ENCODE measurements at regions not wholly inside any gene's neighbourhood (a gene's known extent, or its start where the extent isn't known, plus 50 kb on each side); places are given as distances from the start of the nearest gene placed in this dataset.
"Not testable (repeated sequence)": the region's sequence is repeated elsewhere in the genome, so short reads cannot be mapped to it uniquely, and the experiment has no call there.

DNA sequence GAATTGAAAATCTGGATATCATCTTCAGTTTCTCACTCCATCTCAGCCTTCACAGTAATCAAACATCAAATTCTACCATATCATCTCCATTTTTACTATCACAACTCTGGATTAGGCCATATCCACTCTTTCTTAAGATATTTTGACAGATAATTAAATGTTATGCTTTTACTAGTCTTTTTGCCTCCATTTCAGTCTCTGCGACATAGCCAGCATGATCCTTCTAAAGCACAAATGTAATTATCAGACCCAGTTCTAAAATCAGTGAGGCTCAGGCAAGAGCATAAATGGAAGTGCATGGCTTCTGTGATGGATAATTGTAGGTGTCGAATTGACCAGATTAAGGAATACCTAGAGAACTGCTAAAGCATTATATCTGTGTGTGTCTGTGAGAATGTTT, 307.7 kb downstream of the PCDH20 start:
- no peak overlapping the region for H3K4me3 ChIP-seq (ENCODE audit: low read depth, low read length)
- no peak for DNase-seq (ENCODE audit: low read depth)
- TF ChIP-seq, protein P1, sequence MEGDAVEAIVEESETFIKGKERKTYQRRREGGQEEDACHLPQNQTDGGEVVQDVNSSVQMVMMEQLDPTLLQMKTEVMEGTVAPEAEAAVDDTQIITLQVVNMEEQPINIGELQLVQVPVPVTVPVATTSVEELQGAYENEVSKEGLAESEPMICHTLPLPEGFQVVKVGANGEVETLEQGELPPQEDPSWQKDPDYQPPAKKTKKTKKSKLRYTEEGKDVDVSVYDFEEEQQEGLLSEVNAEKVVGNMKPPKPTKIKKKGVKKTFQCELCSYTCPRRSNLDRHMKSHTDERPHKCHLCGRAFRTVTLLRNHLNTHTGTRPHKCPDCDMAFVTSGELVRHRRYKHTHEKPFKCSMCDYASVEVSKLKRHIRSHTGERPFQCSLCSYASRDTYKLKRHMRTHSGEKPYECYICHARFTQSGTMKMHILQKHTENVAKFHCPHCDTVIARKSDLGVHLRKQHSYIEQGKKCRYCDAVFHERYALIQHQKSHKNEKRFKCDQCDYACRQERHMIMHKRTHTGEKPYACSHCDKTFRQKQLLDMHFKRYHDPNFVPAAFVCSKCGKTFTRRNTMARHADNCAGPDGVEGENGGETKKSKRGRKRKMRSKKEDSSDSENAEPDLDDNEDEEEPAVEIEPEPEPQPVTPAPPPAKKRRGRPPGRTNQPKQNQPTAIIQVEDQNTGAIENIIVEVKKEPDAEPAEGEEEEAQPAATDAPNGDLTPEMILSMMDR (conservative IDR thresholded peaks at IDR 0.05; ENCODE audit: low read depth, low read length) = no peak

DNA sequence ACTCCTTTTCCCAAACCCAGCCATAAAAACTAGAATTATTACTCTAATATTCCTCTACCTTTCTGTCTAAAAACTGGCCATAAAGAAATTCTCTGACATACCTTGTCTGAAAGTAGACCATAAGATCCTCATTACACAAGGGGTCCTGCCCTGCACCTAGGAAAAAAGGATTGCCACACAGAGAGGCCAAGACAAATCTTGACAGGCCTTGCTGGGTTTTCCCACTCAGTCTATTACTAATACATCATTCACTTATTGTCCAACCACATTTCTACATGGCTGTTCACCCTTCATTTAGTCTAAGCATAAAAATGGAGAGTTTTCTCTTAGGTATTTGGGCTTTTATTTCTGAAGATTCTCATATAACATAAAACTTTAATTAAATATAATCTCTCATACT, 319.8 kb downstream of the PCDH20 start:
- no peak overlapping the region for H3K4me3 ChIP-seq (ENCODE audit: low read depth, low read length)
- TF ChIP-seq, protein P1 (conservative IDR thresholded peaks at IDR 0.05; ENCODE audit: low read depth, low read length) = no peak
- DNase-seq (ENCODE audit: low read depth) = no peak

DNA sequence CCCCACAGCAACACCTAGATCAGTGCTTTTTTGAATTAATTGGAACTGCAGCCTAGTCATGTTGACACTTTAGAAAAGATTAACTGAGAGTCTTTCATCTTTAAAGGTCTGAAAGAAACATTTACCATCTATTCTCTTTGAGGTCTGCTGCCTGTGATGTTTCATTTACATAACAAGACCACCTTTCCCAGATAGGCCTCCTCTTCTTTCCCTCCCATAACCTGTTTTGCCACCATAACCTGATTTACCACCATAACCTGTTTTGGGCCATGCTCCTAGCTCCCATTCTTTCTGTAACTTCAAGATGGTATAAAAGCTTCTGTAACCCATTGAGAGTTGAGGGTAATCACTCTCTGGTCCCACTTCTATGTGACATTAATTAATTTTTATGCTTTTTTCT, 320.8 kb downstream of the PCDH20 start:
- TF ChIP-seq, protein P1 (conservative IDR thresholded peaks at IDR 0.05; ENCODE audit: low read depth, low read length) = no peak
- DNase-seq (ENCODE audit: low read depth) = no peak
- no peak overlapping the region for H3K4me3 ChIP-seq (ENCODE audit: low read depth, low read length)

GRCh38 chr13:61089894-61090293, 325.8 kb downstream of the PCDH20 start:
- DNase-seq (ENCODE audit: low read depth); H3K4me3 ChIP-seq (ENCODE audit: low read depth, low read length): not testable (repeated sequence)

DNA sequence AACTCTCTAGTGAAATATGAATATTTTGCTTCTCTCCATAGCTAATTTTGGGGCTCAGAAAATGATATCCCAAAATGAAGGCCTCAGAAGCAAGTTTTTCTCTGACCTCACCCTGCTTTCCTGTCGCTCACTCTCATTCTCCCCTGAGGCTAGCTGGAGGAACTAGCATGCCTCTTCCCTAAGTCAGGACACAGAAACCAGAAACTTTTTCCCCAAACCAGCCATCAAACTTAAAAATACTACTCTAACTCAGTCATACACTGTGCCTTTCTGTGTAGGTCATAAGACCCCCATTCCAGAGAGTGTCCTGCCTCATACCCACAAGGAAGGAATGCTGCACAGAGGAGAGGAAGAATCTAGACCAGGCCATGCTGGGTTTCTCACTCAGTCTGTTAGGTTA, 329.6 kb downstream of the PCDH20 start:
- TF ChIP-seq, protein P1 (conservative IDR thresholded peaks at IDR 0.05; ENCODE audit: low read depth, low read length) = no peak
- no peak overlapping the region for H3K4me3 ChIP-seq (ENCODE audit: low read depth, low read length)
- DNase-seq (ENCODE audit: low read depth) = no peak

GRCh38 chr13:61084988-61085387, 330.7 kb downstream of the PCDH20 start:
- H3K4me3 ChIP-seq (ENCODE audit: low read depth, low read length) = no peak overlapping the region
- TF ChIP-seq, protein P1 (conservative IDR thresholded peaks at IDR 0.05; ENCODE audit: low read depth, low read length) = no peak
- peak; percentile 1 for DNase-seq (ENCODE audit: low read depth)

GRCh38 chr13:61078976-61079770, 336.5 kb downstream of the PCDH20 start:
- TF ChIP-seq, protein P1 (conservative IDR thresholded peaks at IDR 0.05; ENCODE audit: low read depth, low read length) = no peak

More at GRCh38 chr13:61078976-61079770, 336.5 kb downstream of the PCDH20 start:
- no peak for DNase-seq (ENCODE audit: low read depth)
- no peak overlapping the region for H3K4me3 ChIP-seq (ENCODE audit: low read depth, low read length)

Data from choroid plexus epithelial cell (primary cell).